ENCODE measurements at regions not wholly inside any gene's neighbourhood (a gene's known extent, or its start where the extent isn't known, plus 50 kb on each side); places are given as distances from the start of the nearest gene placed in this dataset.

DNA sequence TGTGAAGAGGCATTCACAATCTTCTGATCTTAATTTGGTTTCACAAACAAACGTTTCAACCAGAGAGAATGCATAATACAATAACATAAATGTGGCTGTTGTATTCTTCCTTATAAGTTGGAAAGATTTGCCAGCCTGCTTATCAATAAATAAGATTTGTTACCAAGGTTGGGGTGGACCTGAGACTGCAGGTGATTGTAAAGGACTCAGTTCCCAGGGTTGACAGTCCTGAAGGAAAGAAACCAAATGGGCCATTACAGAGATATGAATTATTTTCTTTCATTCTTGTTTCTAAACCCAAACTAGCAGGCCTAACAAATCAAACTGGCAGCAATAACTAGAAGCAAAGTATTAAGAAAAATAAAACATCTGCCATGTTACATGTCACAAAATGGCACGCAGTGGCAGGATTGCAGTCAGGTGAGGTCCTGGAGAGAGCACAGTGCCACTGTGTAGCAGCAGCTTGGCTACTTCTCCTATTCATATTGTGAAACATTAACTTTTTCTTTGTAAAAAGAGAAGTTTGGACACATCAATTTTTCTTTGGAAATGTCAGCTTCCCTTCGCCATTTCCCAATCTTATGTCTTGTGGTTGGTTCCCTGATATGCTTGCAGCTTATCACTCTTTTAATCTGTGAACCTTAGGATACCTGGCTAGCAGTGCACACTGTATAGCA is 133.8 kb upstream of the EMCN start:
- no peak overlapping the region for H3K4me2 ChIP-seq (ENCODE audit: insufficient read depth, insufficient read length, low read length)
- H3K36me3 Mint-ChIP-seq (ENCODE audit: insufficient read depth in 1 of 3, low read depth in 3 of 3) = no peaks in the 10 kb centered on the region
- H3T11ph ChIP-seq (ENCODE audit: low read length) = no peak overlapping the region
- no peak overlapping the region for H2AFZ ChIP-seq (ENCODE audit: low read length)
- no peak overlapping the region for H2BK5ac ChIP-seq (ENCODE audit: insufficient read length, low read length)
- WGBS (ENCODE audit: extremely low coverage, insufficient read length, low lambda C conversion rate) = no CpG with 5 or more reads among the region's 3 CpGs
- no peak overlapping the region for H3K56ac ChIP-seq (ENCODE audit: insufficient read length, low read depth, low read length)
- H3K27ac ChIP-seq (ENCODE audit: insufficient read length, low read depth, low read length) = no peak overlapping the region
- no peaks in the 10 kb centered on the region for H3K4me1 ChIP-seq (ENCODE audit: insufficient read depth, low read length)
- H3K9ac ChIP-seq (ENCODE audit: extremely low read depth, insufficient read length, low read length) = no peak overlapping the region
- H3K4me1 Mint-ChIP-seq = no peaks in the 10 kb centered on the region
- no peak overlapping the region for H3K4ac ChIP-seq (ENCODE audit: low read depth, low read length)
- H2AK5ac ChIP-seq (ENCODE audit: insufficient read length, low read length) = no peak overlapping the region
- no peaks in the 10 kb centered on the region for H3K27me3 ChIP-seq (ENCODE audit: insufficient read depth, low read length)
- H2BK120ac ChIP-seq (ENCODE audit: low read depth, low read length, poor library complexity, severe bottlenecking) = no peak overlapping the region
- no peaks in the 10 kb centered on the region for H3K27me3 Mint-ChIP-seq (ENCODE audit: low read depth)
- H3K23me2 ChIP-seq (ENCODE audit: insufficient read length, low read depth, low read length, poor library complexity, severe bottlenecking) = no peaks in the 10 kb centered on the region
- H3K23ac ChIP-seq (ENCODE audit: insufficient read length, low read depth, low read length) = no peak overlapping the region
- no peaks in the 10 kb centered on the region for H3K79me1 ChIP-seq (ENCODE audit: insufficient read depth, low read depth, low read length, poor library complexity, severe bottlenecking)
- no peak overlapping the region for H2BK15ac ChIP-seq (ENCODE audit: low read depth, low read length)
- H4K91ac ChIP-seq (ENCODE audit: insufficient read length, low read depth, low read length) = no peak overlapping the region
- H4K20me1 ChIP-seq (ENCODE audit: control insufficient read depth, insufficient read depth, insufficient read length) = no peaks in the 10 kb centered on the region
- H4K8ac ChIP-seq (replicated peaks; ENCODE audit: insufficient read length, low read depth, low read length) = no peak overlapping the region
- DNase-seq = no peak
- H3K4me3 Mint-ChIP-seq = no peak overlapping the region
- H4K5ac ChIP-seq (ENCODE audit: insufficient read length, low read depth, low read length) = no peak overlapping the region
- no peaks in the 10 kb centered on the region for H3K79me2 ChIP-seq (ENCODE audit: insufficient read depth, low read length)
- no peaks in the 10 kb centered on the region for H3K9me3 Mint-ChIP-seq
- no peak overlapping the region for H3K27ac Mint-ChIP-seq
- TF ChIP-seq, protein P1, sequence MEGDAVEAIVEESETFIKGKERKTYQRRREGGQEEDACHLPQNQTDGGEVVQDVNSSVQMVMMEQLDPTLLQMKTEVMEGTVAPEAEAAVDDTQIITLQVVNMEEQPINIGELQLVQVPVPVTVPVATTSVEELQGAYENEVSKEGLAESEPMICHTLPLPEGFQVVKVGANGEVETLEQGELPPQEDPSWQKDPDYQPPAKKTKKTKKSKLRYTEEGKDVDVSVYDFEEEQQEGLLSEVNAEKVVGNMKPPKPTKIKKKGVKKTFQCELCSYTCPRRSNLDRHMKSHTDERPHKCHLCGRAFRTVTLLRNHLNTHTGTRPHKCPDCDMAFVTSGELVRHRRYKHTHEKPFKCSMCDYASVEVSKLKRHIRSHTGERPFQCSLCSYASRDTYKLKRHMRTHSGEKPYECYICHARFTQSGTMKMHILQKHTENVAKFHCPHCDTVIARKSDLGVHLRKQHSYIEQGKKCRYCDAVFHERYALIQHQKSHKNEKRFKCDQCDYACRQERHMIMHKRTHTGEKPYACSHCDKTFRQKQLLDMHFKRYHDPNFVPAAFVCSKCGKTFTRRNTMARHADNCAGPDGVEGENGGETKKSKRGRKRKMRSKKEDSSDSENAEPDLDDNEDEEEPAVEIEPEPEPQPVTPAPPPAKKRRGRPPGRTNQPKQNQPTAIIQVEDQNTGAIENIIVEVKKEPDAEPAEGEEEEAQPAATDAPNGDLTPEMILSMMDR (conservative IDR thresholded peaks at IDR 0.05) = no peak
- H3K18ac ChIP-seq (ENCODE audit: insufficient read length, low read depth, low read length) = no peak overlapping the region
- no peak overlapping the region for H2BK20ac ChIP-seq (ENCODE audit: low read depth, low read length, poor library complexity, severe bottlenecking)
- no peaks in the 10 kb centered on the region for H3K9me3 ChIP-seq (ENCODE audit: control insufficient read depth, low read depth, low read length)
- no peak overlapping the region for H3K14ac ChIP-seq (ENCODE audit: insufficient read depth, low read length)
- no peak overlapping the region for H2BK12ac ChIP-seq (ENCODE audit: insufficient read length, low read depth, low read length)

All from H9 (cell line).